SK-N-SH (cell line): ENCODE measurements at regions not wholly inside any gene's neighbourhood (a gene's known extent, or its start where the extent isn't known, plus 50 kb on each side); places are given as distances from the start of the nearest gene placed in this dataset.

Experiments
- CTCF ChIA-PET: fragments of 300-600, 350-600 bp; formaldehyde crosslinking; extraction: SDS; loops from one replicate; lab custom pipeline; 2021; lab: Yijun Ruan, JAX
- POLR2A ChIA-PET: fragments of 350-600 bp; sonication (Branson Sonifier 250); formaldehyde crosslinking; extraction: SDS; loops from one replicate; lab custom pipeline; 2020; ENCODE audit warnings: antibody characterized with exemption, inconsistent platforms; lab: Yijun Ruan, JAX
- DNase-seq: peaks from one replicate; pipeline ENCODE4 v3.0.0; 2012
- H2AFZ ChIP-seq: fragments of 200-600 bp; sonication (generic); 2 replicates; pipeline ENCODE4 v1.8.1; 2016; ENCODE audit warnings: antibody characterized with exemption, mild to moderate bottlenecking, low read depth
- H3F3A ChIP-seq: fragments of 200-600 bp; sonication (generic); replicated peaks from 2 replicates; pipeline ENCODE3; 2016; ENCODE audit warnings: antibody characterized with exemption, mild to moderate bottlenecking; ENCODE audit not compliant: insufficient read depth
- H3K27ac ChIP-seq, 2 experiments: fragments of 200-500 bp in 1 of 2; fragments of 200-600 bp in 1 of 2; sonication (Bioruptor generic) in 1 of 2; sonication (generic), shearing (Covaris generic) in 1 of 2; 2 replicates each; pipeline versions ENCODE4 v1.5.1 to v1.6.1; 2014 to 2016; ENCODE audit warnings: low read depth in 2 of 2, inconsistent platforms in 1 of 2, low read length in 1 of 2, mild to moderate bottlenecking in 1 of 2, mixed read lengths in 1 of 2
- H3K27me3 ChIP-seq: fragments of 200-600 bp; sonication (generic), shearing (Covaris generic); 2 replicates; pipeline ENCODE4 v1.6.1; 2016; ENCODE audit warnings: mixed run types; ENCODE audit not compliant: insufficient read depth
- H3K36me3 ChIP-seq, 2 experiments: fragments of 200-500 bp in 1 of 2; fragments of 200-600 bp in 1 of 2; sonication (Bioruptor generic) in 1 of 2; sonication (generic) in 1 of 2; replicated peaks in 1 of 2; 2 replicates each; pipeline versions ENCODE3 to v1.5.1; 2014 to 2016; ENCODE audit warnings: low read length in 1 of 2, mild to moderate bottlenecking in 1 of 2; ENCODE audit not compliant: insufficient read depth in 2 of 2, control insufficient read depth in 1 of 2
- H3K4me1 ChIP-seq, 2 experiments: fragments of 200-500 bp in 1 of 2; fragments of 200-600 bp in 1 of 2; sonication (Bioruptor generic) in 1 of 2; sonication (generic), shearing (Covaris generic) in 1 of 2; 2 replicates each; pipeline versions ENCODE4 v1.5.1 to v1.6.1; 2014 to 2016; ENCODE audit warnings: low read depth in 1 of 2, low read length in 1 of 2, mixed run types in 1 of 2; ENCODE audit not compliant: insufficient read depth in 2 of 2, control insufficient read depth in 1 of 2
- H3K4me2 ChIP-seq: fragments of 200-600 bp; sonication (generic), shearing (Covaris generic); 2 replicates; pipeline ENCODE4 v1.6.1; 2017; ENCODE audit warnings: mixed run types
- H3K4me3 ChIP-seq, 2 experiments: fragments of 200-500 bp in 1 of 2; fragments of 200-600 bp in 1 of 2; sonication (Bioruptor generic) in 1 of 2; sonication (generic), shearing (Covaris generic) in 1 of 2; 2 replicates each; pipeline versions ENCODE4 v1.5.1 to v1.8.1; 2014 to 2016; ENCODE audit warnings: low read depth in 2 of 2, inconsistent platforms in 1 of 2, low read length in 1 of 2, mild to moderate bottlenecking in 1 of 2, mixed read lengths in 1 of 2, moderate library complexity in 1 of 2
- H3K79me2 ChIP-seq: fragments of 200-600 bp; sonication (generic); 2 replicates; pipeline ENCODE4 v1.8.1; 2017; ENCODE audit warnings: mild to moderate bottlenecking; ENCODE audit not compliant: insufficient read depth
- H3K9ac ChIP-seq: fragments of 200-600 bp; sonication (generic); 2 replicates; pipeline ENCODE4 v1.6.1; 2017; ENCODE audit warnings: mixed run types
- H3K9me2 ChIP-seq: fragments of 200-600 bp; sonication (generic); 2 replicates; pipeline ENCODE4 v1.6.1; 2017; ENCODE audit warnings: mixed run types
- H3K9me3 ChIP-seq: fragments of 200-600 bp; sonication (generic); 2 replicates; pipeline ENCODE4 v1.6.1; 2017; ENCODE audit warnings: mixed run types, mild to moderate bottlenecking, moderate library complexity
- H4K20me1 ChIP-seq: fragments of 200-600 bp; sonication (generic); 2 replicates; pipeline ENCODE4 v1.6.1; 2017; ENCODE audit warnings: mild to moderate bottlenecking, mixed run types; ENCODE audit not compliant: insufficient read depth
- CHD2 ChIP-seq: fragments of 150-350 bp; IDR thresholded peaks from 2 replicates; pipeline ENCODE4 v1.6.1; 2018; ENCODE audit warnings: low read length; ENCODE audit not compliant: partially characterized antibody
- CTCF ChIP-seq: fragments of 200-600 bp; sonication (generic); IDR thresholded peaks from 2 replicates; pipeline ENCODE4 v1.6.1; 2017; ENCODE audit warnings: antibody characterized with exemption, mild to moderate bottlenecking, moderate library complexity
- ELF1 ChIP-seq: IDR thresholded peaks from 2 replicates; pipeline ENCODE4 v1.4.0; 2012
- EP300 ChIP-seq, 2 experiments: IDR thresholded peaks; 2 replicates each; pipeline versions ENCODE4 v1.4.0 to v1.6.1; 2012; ENCODE audit warnings: borderline replicate concordance in 1 of 2, low read depth in 1 of 2, low read length in 1 of 2
- EZH2phosphoT487 ChIP-seq: fragments of 200-600 bp; sonication (generic); IDR thresholded peaks from 2 replicates; pipeline ENCODE4 v1.6.1; 2017; ENCODE audit warnings: low read depth, mixed run types, mild to moderate bottlenecking, antibody characterized with exemption, moderate library complexity, borderline replicate concordance
- FOSL2 ChIP-seq: IDR thresholded peaks from 2 replicates; pipeline ENCODE4 v1.4.0; 2012; ENCODE audit warnings: low read depth, mild to moderate bottlenecking, moderate library complexity, borderline replicate concordance
- FOXJ3 ChIP-seq: sonication (generic); formaldehyde crosslinking; IDR thresholded peaks from 2 replicates; pipeline ENCODE4 v1.5.1; 2020; ENCODE audit warnings: mild to moderate bottlenecking, missing genetic modification reagents
- FOXM1 ChIP-seq: IDR thresholded peaks from 2 replicates; pipeline ENCODE4 v1.4.0; 2012; ENCODE audit warnings: low read depth, mild to moderate bottlenecking
- GABPA ChIP-seq: IDR thresholded peaks from 2 replicates; pipeline ENCODE4 v1.4.0; 2012; ENCODE audit warnings: low read depth, mild to moderate bottlenecking
- GATA2 ChIP-seq: sonication (generic); formaldehyde crosslinking; IDR thresholded peaks from 2 replicates; pipeline ENCODE4 v1.5.0; 2020; ENCODE audit warnings: mild to moderate bottlenecking, missing genetic modification reagents
- IRF3 ChIP-seq: fragments of 150-350 bp; IDR thresholded peaks from 2 replicates; pipeline ENCODE4 v1.6.1; 2016; ENCODE audit warnings: mild to moderate bottlenecking, low read depth, low read length
- JUND ChIP-seq: IDR thresholded peaks from 2 replicates; pipeline ENCODE4 v1.4.0; 2012
- MAX ChIP-seq: IDR thresholded peaks from 2 replicates; pipeline ENCODE4 v1.4.0; 2012; ENCODE audit warnings: low read depth
- MEF2A ChIP-seq: IDR thresholded peaks from 2 replicates; pipeline ENCODE4 v1.4.0; 2012; ENCODE audit warnings: low read depth, borderline replicate concordance
- MXI1 ChIP-seq: IDR thresholded peaks from 2 replicates; pipeline ENCODE4 v1.6.1; 2012; ENCODE audit warnings: mild to moderate bottlenecking, low read depth, low read length, improper control_type of control experiment
- NFIC ChIP-seq: IDR thresholded peaks from 2 replicates; pipeline ENCODE4 v1.4.0; 2012; ENCODE audit warnings: borderline replicate concordance
- NRF1 ChIP-seq: IDR thresholded peaks from 2 replicates; pipeline ENCODE4 v1.6.1; 2012; ENCODE audit warnings: low read depth, mild to moderate bottlenecking, low read length
- PBX3 ChIP-seq: IDR thresholded peaks from 2 replicates; pipeline ENCODE4; 2012
- POLR2AphosphoS5 ChIP-seq: IDR thresholded peaks from 2 replicates; pipeline ENCODE4 v1.6.1; 2012; ENCODE audit warnings: low read depth, low read length
- RAD21 ChIP-seq: IDR thresholded peaks from 2 replicates; pipeline ENCODE4 v1.6.1; 2012; ENCODE audit warnings: mild to moderate bottlenecking, low read length
- RFX5 ChIP-seq: IDR thresholded peaks from 2 replicates; pipeline ENCODE4 v1.6.1; 2012; ENCODE audit warnings: mild to moderate bottlenecking, improper control_type of control experiment, low read length
- RXRA ChIP-seq: IDR thresholded peaks from 2 replicates; pipeline ENCODE4 v1.4.0; 2012; ENCODE audit warnings: low read depth, mild to moderate bottlenecking, borderline replicate concordance
- SIN3A ChIP-seq: IDR thresholded peaks from 2 replicates; pipeline ENCODE4 v1.6.1; 2012; ENCODE audit warnings: low read depth, mild to moderate bottlenecking, low read length, moderate library complexity, borderline replicate concordance
- SMC3 ChIP-seq: IDR thresholded peaks from 2 replicates; pipeline ENCODE4 v1.6.1; 2012; ENCODE audit warnings: low read depth, low read length, improper control_type of control experiment
- TAF1 ChIP-seq: IDR thresholded peaks from 2 replicates; pipeline ENCODE4 v1.6.1; 2012; ENCODE audit warnings: low read depth, mild to moderate bottlenecking, low read length, moderate library complexity, borderline replicate concordance
- TCF12 ChIP-seq: IDR thresholded peaks from 2 replicates; pipeline ENCODE4 v1.4.0; 2012
- TEAD4 ChIP-seq: IDR thresholded peaks from 2 replicates; pipeline ENCODE4 v1.4.0; 2012; ENCODE audit warnings: mild to moderate bottlenecking, borderline replicate concordance; ENCODE audit not compliant: insufficient read depth
- USF1 ChIP-seq: IDR thresholded peaks from 2 replicates; pipeline ENCODE4 v1.4.0; 2012; ENCODE audit warnings: low read depth, borderline replicate concordance
- ZBTB33 ChIP-seq: IDR thresholded peaks from 2 replicates; pipeline ENCODE4 v1.4.0; 2012; ENCODE audit warnings: low read depth, borderline replicate concordance
- WGBS: methylation state at CpG from one replicate; pipeline ENCODE4 v1.1.6; 2017; ENCODE audit warnings: low lambda C conversion rate; 5-methylcytosine and 5-hydroxymethylcytosine counted together

GRCh38 chr13:64912141-64912540, 2318.0 kb downstream of the PCDH9 start:
- Histone ChIP-seq H3K9me2 (no peaks in the 10 kb centered on the region), H3K36me3 (no peaks in the 10 kb centered on the region), H4K20me1 (no peaks in the 10 kb centered on the region), H3K27ac (peak overlapping the region; percentile 68 to 94; a peak in 3 of 4 replicates), H3K27me3 (no peaks in the 10 kb centered on the region), H3K9ac (peak overlapping the region; percentile 52; the same call in 1 of the 2 replicates), H3K79me2 (no peaks in the 10 kb centered on the region), H2AFZ (peak overlapping the region; percentile 70; the same call in 1 of the 2 replicates), H3K9me3 (peaks cover 4% of the 10 kb centered on the region; the same call in 1 of the 2 replicates), H3K4me1 (peaks cover 0 to 17% of the 10 kb centered on the region in 2 experiments; a peak in 1 of 4 replicates), H3F3A (peaks cover 25% of the 10 kb centered on the region), H3K4me3 (peak overlapping the region in 1 of 2 experiments; percentile 38; a peak in 1 of 4 replicates), H3K4me2 (peak overlapping the region; percentile 53)
- POLR2A ChIA-PET, result no interaction called here
- no peak for DNase-seq
- CTCF ChIA-PET, result no interaction called here
- 14% methylated on average over 2 of the region's 2 CpGs for WGBS
- TF ChIP-seq MXI1 (no peak), FOSL2 (peak; percentile 96), SIN3A (no peak), TCF12 (peak; percentile 73), EZH2phosphoT487 (no peak), GATA2 (no peak), EP300 (IDR thresholded peaks at IDR 0.05; ENCODE audit: borderline replicate concordance in 1 of 2, low read depth in 1 of 2, low read length in 1 of 2) (peak in 1 of 2 experiments; percentile 84; a peak in 2 of 4 replicates), NRF1 (no peak), NFIC (no peak; the same call in 1 of the 2 replicates), IRF3 (no peak), TEAD4 (peak; percentile 69; the same call in 1 of the 2 replicates), MEF2A (no peak), MAX (no peak), PBX3 (peak; percentile 65), CTCF (no peak), USF1 (no peak), RFX5 (no peak), JUND (peak; percentile 93), FOXJ3 (CRISPR knock-in tag) (no peak), GABPA (no peak), FOXM1 (no peak), ZBTB33 (no peak), TAF1 (no peak), SMC3 (no peak), CHD2 (no peak), RXRA (peak; percentile 31; the same call in 1 of the 2 replicates), ELF1 (peak; percentile 44), RAD21 (no peak), POLR2AphosphoS5 (peak; percentile 31; the same call in 1 of the 2 replicates)
